H9 (cell line): ENCODE measurements at regions not wholly inside any gene's neighbourhood (a gene's known extent, or its start where the extent isn't known, plus 50 kb on each side); places are given as distances from the start of the nearest gene placed in this dataset.
"Not testable (repeated sequence)": the region's sequence is repeated elsewhere in the genome, so short reads cannot be mapped to it uniquely, and the experiment has no call there.

Source experiments
- DNase-seq: peaks from one replicate; pipeline ENCODE4 v3.0.0-alpha.2; 2017
- H2AFZ ChIP-seq: one replicate; pipeline ENCODE4 v1.6.1; 2013; ENCODE audit warnings: mild to moderate bottlenecking, low read length, control low read depth, moderate library complexity
- H2AK5ac ChIP-seq: 2 replicates; pipeline ENCODE4 v1.6.1; 2013; ENCODE audit warnings: low read length, control low read depth, mixed read lengths; ENCODE audit not compliant: insufficient read length
- H2BK120ac ChIP-seq: one replicate; pipeline ENCODE4 v1.6.1; 2013; ENCODE audit warnings: low read depth, mild to moderate bottlenecking, low read length, control low read depth, inconsistent platforms; ENCODE audit not compliant: poor library complexity, severe bottlenecking
- H2BK12ac ChIP-seq: 2 replicates; pipeline ENCODE4 v1.6.1; 2013; ENCODE audit warnings: low read length, control low read depth, mixed read lengths, low read depth; ENCODE audit not compliant: insufficient read length
- H2BK15ac ChIP-seq: 2 replicates; pipeline ENCODE4 v1.6.1; 2013; ENCODE audit warnings: low read depth, low read length, control low read depth
- H2BK20ac ChIP-seq: one replicate; pipeline ENCODE4 v1.6.1; 2013; ENCODE audit warnings: low read depth, mild to moderate bottlenecking, low read length, control low read depth, inconsistent platforms; ENCODE audit not compliant: poor library complexity, severe bottlenecking
- H2BK5ac ChIP-seq: 2 replicates; pipeline ENCODE4 v1.6.1; 2013; ENCODE audit warnings: low read length, control low read depth, mixed read lengths; ENCODE audit not compliant: insufficient read length
- H3K14ac ChIP-seq: 2 replicates; pipeline ENCODE4 v1.6.1; 2013; ENCODE audit warnings: low read length, control low read depth; ENCODE audit not compliant: insufficient read depth
- H3K18ac ChIP-seq: 2 replicates; pipeline ENCODE4 v1.6.1; 2013; ENCODE audit warnings: low read depth, mild to moderate bottlenecking, mixed read lengths, low read length, control low read depth; ENCODE audit not compliant: insufficient read length
- H3K23ac ChIP-seq: 2 replicates; pipeline ENCODE4 v1.6.1; 2013; ENCODE audit warnings: low read length, control low read depth, mixed read lengths, low read depth; ENCODE audit not compliant: insufficient read length
- H3K23me2 ChIP-seq: 2 replicates; pipeline ENCODE4 v1.6.1; 2013; ENCODE audit warnings: low read depth, mild to moderate bottlenecking, mixed read lengths, low read length, control low read depth; ENCODE audit not compliant: insufficient read length, poor library complexity, severe bottlenecking
- H3K27ac ChIP-seq: 2 replicates; pipeline ENCODE4 v1.5.1; 2013; ENCODE audit warnings: low read length, control low read depth, mixed read lengths, low read depth; ENCODE audit not compliant: insufficient read length
- H3K27me3 ChIP-seq: 2 replicates; pipeline ENCODE4 v1.6.1; 2013; ENCODE audit warnings: low read length, control low read depth, inconsistent platforms; ENCODE audit not compliant: insufficient read depth
- H3K4ac ChIP-seq: 2 replicates; pipeline ENCODE4 v1.6.1; 2013; ENCODE audit warnings: low read depth, mild to moderate bottlenecking, control low read depth, inconsistent platforms, low read length, moderate library complexity
- H3K4me1 ChIP-seq: 2 replicates; pipeline ENCODE4 v1.6.1; 2013; ENCODE audit warnings: low read length, control low read depth, inconsistent platforms; ENCODE audit not compliant: insufficient read depth
- H3K4me2 ChIP-seq: 2 replicates; pipeline ENCODE4 v1.6.1; 2013; ENCODE audit warnings: low read length, control low read depth, mixed read lengths; ENCODE audit not compliant: insufficient read length, insufficient read depth
- H3K56ac ChIP-seq: 2 replicates; pipeline ENCODE4 v1.6.1; 2013; ENCODE audit warnings: low read depth, mild to moderate bottlenecking, mixed read lengths, low read length, control low read depth; ENCODE audit not compliant: insufficient read length
- H3K79me1 ChIP-seq: 2 replicates; pipeline ENCODE4 v1.6.1; 2013; ENCODE audit warnings: low read depth, mild to moderate bottlenecking, moderate library complexity, low read length, control low read depth, inconsistent platforms; ENCODE audit not compliant: insufficient read depth, poor library complexity, severe bottlenecking
- H3K79me2 ChIP-seq: 2 replicates; pipeline ENCODE4 v1.6.1; 2013; ENCODE audit warnings: low read length, control low read depth, inconsistent platforms; ENCODE audit not compliant: insufficient read depth
- H3K9ac ChIP-seq: 2 replicates; pipeline ENCODE4 v1.6.1; 2013; ENCODE audit warnings: low read length, control low read depth, mixed read lengths; ENCODE audit not compliant: insufficient read length; ENCODE audit errors: extremely low read depth
- H3K9me3 ChIP-seq: one replicate; pipeline ENCODE4 v1.6.1; 2013; ENCODE audit warnings: low read depth, low read length, inconsistent platforms; ENCODE audit not compliant: control insufficient read depth
- H3T11ph ChIP-seq: one replicate; pipeline ENCODE4 v1.6.1; 2013; ENCODE audit warnings: mild to moderate bottlenecking, low read length, control low read depth, inconsistent platforms
- H4K20me1 ChIP-seq: one replicate; pipeline ENCODE4 v1.6.1; 2013; ENCODE audit not compliant: control insufficient read depth, insufficient read length, insufficient read depth
- H4K5ac ChIP-seq: 2 replicates; pipeline ENCODE4 v1.6.1; 2013; ENCODE audit warnings: low read depth, mild to moderate bottlenecking, mixed read lengths, low read length, control low read depth; ENCODE audit not compliant: insufficient read length
- H4K8ac ChIP-seq: replicated peaks from 2 replicates; pipeline ENCODE4 v1.6.1; 2013; ENCODE audit warnings: low read length, control low read depth, mixed read lengths, low read depth; ENCODE audit not compliant: insufficient read length
- H4K91ac ChIP-seq: 2 replicates; pipeline ENCODE4 v1.6.1; 2013; ENCODE audit warnings: low read depth, mild to moderate bottlenecking, moderate library complexity, mixed read lengths, low read length, control low read depth; ENCODE audit not compliant: insufficient read length
- H3K27ac Mint-ChIP-seq, 3 experiments: 2 replicates in 2 of 3; 3 replicates in 1 of 3; pipeline ENCODE4 v1.8.0; 2020 to 2021; ENCODE audit warnings: mixed read lengths in 3 of 3, mild to moderate bottlenecking in 1 of 3, moderate library complexity in 1 of 3
- H3K27me3 Mint-ChIP-seq: 2 replicates; pipeline ENCODE4 v1.8.0; 2021; ENCODE audit warnings: low read depth, mild to moderate bottlenecking, moderate library complexity, mixed read lengths
- H3K36me3 Mint-ChIP-seq, 3 experiments: 2 replicates in 2 of 3; 3 replicates in 1 of 3; pipeline ENCODE4 v1.8.0; 2020 to 2021; ENCODE audit warnings: low read depth in 3 of 3, mixed read lengths in 3 of 3; ENCODE audit not compliant: insufficient read depth in 1 of 3
- H3K4me1 Mint-ChIP-seq, 2 experiments: 2 replicates each; pipeline ENCODE4 v1.8.0; 2020; ENCODE audit warnings: mixed read lengths in 2 of 2
- H3K4me3 Mint-ChIP-seq, 2 experiments: 2 replicates in 1 of 2; 3 replicates in 1 of 2; pipeline ENCODE4 v1.8.0; 2020 to 2021; ENCODE audit warnings: mild to moderate bottlenecking in 2 of 2, mixed read lengths in 2 of 2, moderate library complexity in 1 of 2
- H3K9me3 Mint-ChIP-seq, 2 experiments: 2 replicates in 1 of 2; 3 replicates in 1 of 2; pipeline ENCODE4 v1.8.0; 2020; ENCODE audit warnings: mild to moderate bottlenecking in 2 of 2, mixed read lengths in 2 of 2, moderate library complexity in 1 of 2
- WGBS: extraction: QIAGEN DNeasy Blood & Tissue Kit; methylation state at CpG from one replicate; pipeline ENCODE4 v1.1.7; 2013; ENCODE audit warnings: missing lambda C conversion rate, low lambda C conversion rate, mixed read lengths; ENCODE audit not compliant: insufficient read length; ENCODE audit errors: extremely low coverage; 5-methylcytosine and 5-hydroxymethylcytosine counted together
- TF ChIP-seq, protein P1 (sequence below): fragments of 200-600 bp; sonication (generic); conservative IDR thresholded peaks from 3 replicates; pipeline ENCODE4 v1.8.0; 2021; ENCODE audit warnings: antibody characterized with exemption, mild to moderate bottlenecking

DNA sequence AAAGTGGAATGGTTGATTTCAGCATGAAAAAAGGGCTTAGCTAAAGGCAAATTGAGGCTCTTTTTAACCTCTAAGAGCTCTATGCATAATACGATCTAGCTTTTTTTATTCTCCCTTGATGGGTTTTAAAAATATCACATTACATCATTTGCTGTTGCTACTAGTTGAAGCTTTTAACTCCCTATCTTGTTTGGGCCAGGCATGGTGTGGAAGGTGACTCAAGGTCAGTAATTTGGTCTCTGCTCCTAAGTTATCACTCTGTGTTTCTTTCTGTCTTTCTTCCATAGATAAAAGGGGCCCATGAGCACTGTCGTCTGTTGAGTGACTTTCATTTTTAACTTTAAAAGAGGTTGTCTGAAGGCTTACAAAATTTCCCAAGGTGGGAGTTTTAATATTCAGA lies 58.1 kb upstream of the GOT2 start:
- H2BK20ac ChIP-seq = no peak overlapping the region
- no peak overlapping the region for H2AFZ ChIP-seq
- Mint-ChIP-seq H3K27me3 (peaks cover 2% of the 10 kb centered on the region; the same call in 1 of the 2 replicates), H3K4me3 (no peak overlapping the region), H3K4me1 (peaks cover 13 to 20% of the 10 kb centered on the region in 2 experiments), H3K9me3 (no peaks in the 10 kb centered on the region), H3K27ac (no peak overlapping the region), H3K36me3 (no peaks in the 10 kb centered on the region)
- no peaks in the 10 kb centered on the region for H3K9me3 ChIP-seq
- H3K4me1 ChIP-seq = no peaks in the 10 kb centered on the region
- no peaks in the 10 kb centered on the region for H3K23me2 ChIP-seq
- H4K8ac ChIP-seq = no peak overlapping the region
- H3K79me2 ChIP-seq = no peaks in the 10 kb centered on the region
- H3K4ac ChIP-seq = no peak overlapping the region
- no peak overlapping the region for H2BK5ac ChIP-seq
- H2BK12ac ChIP-seq = no peak overlapping the region
- H3K14ac ChIP-seq = no peak overlapping the region
- H2AK5ac ChIP-seq = no peak overlapping the region
- no peak for DNase-seq
- H3K23ac ChIP-seq = no peak overlapping the region
- no peak overlapping the region for H2BK120ac ChIP-seq
- H3K9ac ChIP-seq = no peak overlapping the region
- no peak overlapping the region for H4K91ac ChIP-seq
- no peaks in the 10 kb centered on the region for H4K20me1 ChIP-seq
- no peak overlapping the region for H3K18ac ChIP-seq
- H3K27ac ChIP-seq = no peak overlapping the region
- no peak overlapping the region for H4K5ac ChIP-seq
- TF ChIP-seq, protein P1, sequence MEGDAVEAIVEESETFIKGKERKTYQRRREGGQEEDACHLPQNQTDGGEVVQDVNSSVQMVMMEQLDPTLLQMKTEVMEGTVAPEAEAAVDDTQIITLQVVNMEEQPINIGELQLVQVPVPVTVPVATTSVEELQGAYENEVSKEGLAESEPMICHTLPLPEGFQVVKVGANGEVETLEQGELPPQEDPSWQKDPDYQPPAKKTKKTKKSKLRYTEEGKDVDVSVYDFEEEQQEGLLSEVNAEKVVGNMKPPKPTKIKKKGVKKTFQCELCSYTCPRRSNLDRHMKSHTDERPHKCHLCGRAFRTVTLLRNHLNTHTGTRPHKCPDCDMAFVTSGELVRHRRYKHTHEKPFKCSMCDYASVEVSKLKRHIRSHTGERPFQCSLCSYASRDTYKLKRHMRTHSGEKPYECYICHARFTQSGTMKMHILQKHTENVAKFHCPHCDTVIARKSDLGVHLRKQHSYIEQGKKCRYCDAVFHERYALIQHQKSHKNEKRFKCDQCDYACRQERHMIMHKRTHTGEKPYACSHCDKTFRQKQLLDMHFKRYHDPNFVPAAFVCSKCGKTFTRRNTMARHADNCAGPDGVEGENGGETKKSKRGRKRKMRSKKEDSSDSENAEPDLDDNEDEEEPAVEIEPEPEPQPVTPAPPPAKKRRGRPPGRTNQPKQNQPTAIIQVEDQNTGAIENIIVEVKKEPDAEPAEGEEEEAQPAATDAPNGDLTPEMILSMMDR = no peak
- no peak overlapping the region for H3T11ph ChIP-seq
- no peaks in the 10 kb centered on the region for H3K27me3 ChIP-seq
- H3K4me2 ChIP-seq = no peak overlapping the region
- no peaks in the 10 kb centered on the region for H3K79me1 ChIP-seq
- WGBS = no CpG with 5 or more reads among the region's 2 CpGs
- H3K56ac ChIP-seq = no peak overlapping the region
- H2BK15ac ChIP-seq = no peak overlapping the region

GRCh38 chr16:58790816-58791557 lies 56.9 kb upstream of the GOT2 start:
- H2BK120ac ChIP-seq, H3K14ac ChIP-seq, H3K79me1 ChIP-seq, H3K56ac ChIP-seq, H3K9me3 Mint-ChIP-seq, H4K5ac ChIP-seq, H3K27me3 ChIP-seq, H3K4me1 ChIP-seq, H3K4ac ChIP-seq, H2BK20ac ChIP-seq, H4K20me1 ChIP-seq, H4K8ac ChIP-seq, H3K79me2 ChIP-seq, H4K91ac ChIP-seq, H3K4me2 ChIP-seq, H2BK12ac ChIP-seq, H3K9me3 ChIP-seq, H3K27me3 Mint-ChIP-seq, DNase-seq, H3K27ac ChIP-seq, H3K27ac Mint-ChIP-seq, H3K36me3 Mint-ChIP-seq, H3K23me2 ChIP-seq, H2AK5ac ChIP-seq, H2BK15ac ChIP-seq, H3K9ac ChIP-seq, H3K23ac ChIP-seq, H2BK5ac ChIP-seq, H3K18ac ChIP-seq, H3K4me3 Mint-ChIP-seq, H3T11ph ChIP-seq, H2AFZ ChIP-seq: not testable (repeated sequence)
- H3K4me1 Mint-ChIP-seq = peaks cover 13 to 17% of the 10 kb centered on the region in 2 experiments
- WGBS = no CpG with 5 or more reads among the region's 32 CpGs
